ENCODE measurements at regions not wholly inside any gene's neighbourhood (a gene's known extent, or its start where the extent isn't known, plus 50 kb on each side); places are given as distances from the start of the nearest gene placed in this dataset.

GRCh38 chr9:80931163-80931562 is 758.2 kb downstream of the TLE1 start:
- Histone ChIP-seq H3K36me3 (no peaks in the 10 kb centered on the region), H3K4me1 (no peaks in the 10 kb centered on the region), H3K27ac (no peak overlapping the region), H3K4me3 (no peak overlapping the region), H3K27me3 (no peaks in the 10 kb centered on the region), H3K9me3 (no peaks in the 10 kb centered on the region)
- 59 to 84% methylated on average over 3 of the region's 3 CpGs for WGBS, 2 donors (ENCODE audit: low coverage in 1 of 2)
- TF ChIP-seq POLR2AphosphoS5 (IDR thresholded peaks at IDR 0.05) (no peak), POLR2A (IDR thresholded peaks at IDR 0.05) (no peak), CTCF (IDR thresholded peaks at IDR 0.05) (no peak), EP300 (IDR thresholded peaks at IDR 0.05; ENCODE audit: low read depth) (no peak)
- in situ Hi-C loops (cut with MboI; ENCODE audit: low pct_ligation_motif_present in 1 of 4, low pct_unique_long_range_greater_than_20kb in 1 of 4, low sequenced_read_pairs in 3 of 4): no loop called here
- no peak for DNase-seq
- intact Hi-C loops (cut with DNase I; ENCODE audit: low total_unique reads): no loop called here

GRCh38 chr9:80928697-80929096 is 760.6 kb downstream of the TLE1 start:
- intact Hi-C loops (cut with DNase I; ENCODE audit: low total_unique reads) (no loop called here), in situ Hi-C loops (cut with MboI; ENCODE audit: low pct_ligation_motif_present in 1 of 4, low pct_unique_long_range_greater_than_20kb in 1 of 4, low sequenced_read_pairs in 3 of 4) (no loop called here)
- Histone ChIP-seq H3K27ac (no peak overlapping the region), H3K9me3 (no peaks in the 10 kb centered on the region), H3K36me3 (no peaks in the 10 kb centered on the region), H3K27me3 (no peaks in the 10 kb centered on the region), H3K4me3 (no peak overlapping the region), H3K4me1 (no peaks in the 10 kb centered on the region)
- DNase-seq: no peak
- TF ChIP-seq POLR2AphosphoS5 (IDR thresholded peaks at IDR 0.05) (no peak), EP300 (IDR thresholded peaks at IDR 0.05; ENCODE audit: low read depth) (no peak), CTCF (IDR thresholded peaks at IDR 0.05) (no peak), POLR2A (IDR thresholded peaks at IDR 0.05) (no peak)

GRCh38 chr9:80926611-80927010 is 762.7 kb downstream of the TLE1 start:
- intact Hi-C loops (cut with DNase I; ENCODE audit: low total_unique reads): no loop called here
- no peaks in the 10 kb centered on the region for H3K27me3 ChIP-seq

GRCh38 chr9:80922544-80922943 is 766.8 kb downstream of the TLE1 start:
- Histone ChIP-seq H3K36me3 (no peaks in the 10 kb centered on the region), H3K27me3 (no peaks in the 10 kb centered on the region), H3K9me3 (peaks cover 0 to 2% of the 10 kb centered on the region in 2 donors), H3K4me3 (no peak overlapping the region), H3K4me1 (no peaks in the 10 kb centered on the region), H3K27ac (no peak overlapping the region)
- WGBS, 2 donors (ENCODE audit: low coverage in 1 of 2): 33 to 62% methylated on average over 2 to 3 of the region's 3 CpGs
- intact Hi-C loops (cut with DNase I; ENCODE audit: low total_unique reads) (no loop called here), in situ Hi-C loops (cut with MboI; ENCODE audit: low pct_ligation_motif_present in 1 of 4, low pct_unique_long_range_greater_than_20kb in 1 of 4, low sequenced_read_pairs in 3 of 4) (no loop called here)
- no peak for TF ChIP-seq POLR2AphosphoS5 (IDR thresholded peaks at IDR 0.05)
- no peak for TF ChIP-seq CTCF (IDR thresholded peaks at IDR 0.05)
- TF ChIP-seq POLR2A (IDR thresholded peaks at IDR 0.05): no peak
- no peak for TF ChIP-seq EP300 (IDR thresholded peaks at IDR 0.05; ENCODE audit: low read depth)
- DNase-seq: no peak

More at GRCh38 chr9:80926611-80927010, 762.7 kb downstream of the TLE1 start:
- Histone ChIP-seq H3K36me3 (no peaks in the 10 kb centered on the region), H3K27ac (no peak overlapping the region), H3K9me3 (no peaks in the 10 kb centered on the region), H3K4me3 (no peak overlapping the region), H3K4me1 (no peaks in the 10 kb centered on the region)
- no peak for DNase-seq
- WGBS, 2 donors (ENCODE audit: low coverage in 1 of 2): 31 to 66% methylated on average over 3 of the region's 3 CpGs
- TF ChIP-seq POLR2AphosphoS5 (IDR thresholded peaks at IDR 0.05) (no peak), POLR2A (IDR thresholded peaks at IDR 0.05) (no peak), EP300 (IDR thresholded peaks at IDR 0.05; ENCODE audit: low read depth) (no peak), CTCF (IDR thresholded peaks at IDR 0.05) (no peak)
- in situ Hi-C loops (cut with MboI; ENCODE audit: low pct_ligation_motif_present in 1 of 4, low pct_unique_long_range_greater_than_20kb in 1 of 4, low sequenced_read_pairs in 3 of 4): no loop called here

All from transverse colon (tissue), 4 donors.